ENCODE measurements at regions not wholly inside any gene's neighbourhood (a gene's known extent, or its start where the extent isn't known, plus 50 kb on each side); places are given as distances from the start of the nearest gene placed in this dataset.

DNA sequence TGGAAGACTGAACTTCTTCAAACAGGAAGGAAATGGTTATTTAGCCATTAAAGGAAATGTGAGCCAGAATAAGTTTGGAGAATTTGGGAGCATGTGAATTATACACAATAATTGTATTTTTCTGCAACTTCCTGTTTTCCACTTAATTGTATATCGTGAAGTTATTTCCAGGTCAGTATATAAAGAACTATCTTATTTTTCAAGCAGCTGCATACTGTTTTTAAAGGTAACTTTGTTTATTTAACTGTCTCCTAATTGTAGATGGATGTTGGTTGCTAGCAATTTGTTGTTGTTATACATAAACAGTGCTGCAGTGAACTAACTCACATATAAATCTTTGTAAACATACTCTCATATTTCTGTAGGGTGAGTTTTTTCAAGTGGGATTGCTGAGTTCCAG, 180.3 kb downstream of the HLX start:
- Histone ChIP-seq H3K4me3 (no peak overlapping the region), H3K27ac (ENCODE audit: control insufficient read depth, insufficient read depth) (no peak overlapping the region), H3K79me2 (ENCODE audit: control insufficient read depth, insufficient read depth, low read length) (no peaks in the 10 kb centered on the region), H3K36me3 (ENCODE audit: control insufficient read depth in 2 of 2, insufficient read depth in 2 of 2, low read length in 1 of 2) (no peaks in the 10 kb centered on the region), H3K9me3 (replicated peaks; ENCODE audit: control insufficient read depth, insufficient read depth, low read length) (peaks cover 5% of the 10 kb centered on the region; the same call in 2 of the 3 replicates), H2AFZ (ENCODE audit: control insufficient read depth, low read depth, low read length) (no peak overlapping the region), H3K9ac (ENCODE audit: control insufficient read depth, insufficient read depth, low read length) (no peak overlapping the region), H3K27me3 (replicated peaks in 1 of 2; ENCODE audit: control insufficient read depth in 2 of 2, insufficient read depth in 2 of 2, low read length in 1 of 2) (no peaks in the 10 kb centered on the region), H4K20me1 (ENCODE audit: control insufficient read depth, insufficient read depth) (no peaks in the 10 kb centered on the region), H3K4me2 (ENCODE audit: control insufficient read depth, insufficient read depth) (no peak overlapping the region), H3K4me1 (ENCODE audit: control insufficient read depth, insufficient read depth, low read length) (no peaks in the 10 kb centered on the region)
- no peak for ATAC-seq
- FAIRE-seq = no peak
- DNase-seq (ENCODE audit: low read depth, low spot score) = no peak
- POLR2A ChIA-PET = no interaction called here
- 68% methylated on average over 1 of the region's 1 CpG for WGBS (ENCODE audit: insufficient coverage, insufficient replicate concordance, low lambda C conversion rate, missing lambda C conversion rate)
- TF ChIP-seq STAT1 (conservative IDR thresholded peaks at IDR 0.05) = no peak
- RAD21 ChIA-PET (ENCODE audit: unreplicated experiment) = no interaction called here
- no TSS peak for BruUV-seq (replicated peaks)
- SMC1A ChIA-PET (ENCODE audit: uncharacterized antibody, unreplicated experiment) = no interaction called here
- intact Hi-C loops (cut with micrococcal nuclease; ENCODE audit: unreplicated experiment) = no loop called here
- CTCF ChIA-PET = no interaction called here
- in situ Hi-C loops (cut with MboI) = no loop called here

DNA sequence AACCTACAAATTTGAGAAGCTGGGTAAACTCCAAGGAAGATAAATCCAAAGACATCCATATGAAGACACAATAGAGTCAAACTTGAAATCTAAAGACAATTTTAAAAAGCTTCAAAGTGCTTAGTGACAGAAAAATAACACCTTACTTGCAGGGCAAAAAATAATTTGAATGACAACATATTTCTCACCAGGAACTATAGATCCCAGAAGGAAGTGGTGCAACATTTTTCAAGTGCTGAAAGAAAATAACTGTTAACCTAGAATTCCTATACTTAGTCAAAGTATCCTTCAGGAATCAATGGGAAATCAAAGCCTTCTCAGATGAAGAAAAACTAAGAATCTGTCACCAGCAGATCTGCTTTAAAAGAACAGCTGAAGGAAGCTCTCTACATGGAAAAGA, 184.4 kb downstream of the HLX start:
- no peak for ATAC-seq
- Histone ChIP-seq H3K4me2 (ENCODE audit: control insufficient read depth, insufficient read depth) (no peak overlapping the region), H3K27me3 (replicated peaks in 1 of 2; ENCODE audit: control insufficient read depth in 2 of 2, insufficient read depth in 2 of 2, low read length in 1 of 2) (no peaks in the 10 kb centered on the region), H4K20me1 (ENCODE audit: control insufficient read depth, insufficient read depth) (no peaks in the 10 kb centered on the region), H3K79me2 (ENCODE audit: control insufficient read depth, insufficient read depth, low read length) (no peaks in the 10 kb centered on the region), H3K27ac (ENCODE audit: control insufficient read depth, insufficient read depth) (no peak overlapping the region), H3K9ac (ENCODE audit: control insufficient read depth, insufficient read depth, low read length) (no peak overlapping the region), H2AFZ (ENCODE audit: control insufficient read depth, low read depth, low read length) (no peak overlapping the region), H3K4me3 (no peak overlapping the region), H3K9me3 (replicated peaks; ENCODE audit: control insufficient read depth, insufficient read depth, low read length) (peaks cover 5% of the 10 kb centered on the region; the same call in 2 of the 3 replicates), H3K4me1 (ENCODE audit: control insufficient read depth, insufficient read depth, low read length) (peaks cover 5% of the 10 kb centered on the region; the same call in 1 of the 2 replicates), H3K36me3 (ENCODE audit: control insufficient read depth in 2 of 2, insufficient read depth in 2 of 2, low read length in 1 of 2) (no peaks in the 10 kb centered on the region; a peak in 1 of 4 replicates)
- CTCF ChIA-PET = interaction anchor here (1.2 to 1.5 kb wide), 2 partner anchors 9 to 14 kb away, joined by 3 to 5 read pairs; no protein-coding TSS in a partner anchor
- POLR2A ChIA-PET = no interaction called here
- FAIRE-seq = no peak
- no peak for TF ChIP-seq STAT1 (conservative IDR thresholded peaks at IDR 0.05)
- TF ChIP-seq CBX5 (IDR thresholded peaks at IDR 0.05; ENCODE audit: low read depth) = peak; percentile 66; the same call in 1 of the 2 replicates
- TF ChIP-seq POU2F2 (IDR thresholded peaks at IDR 0.05; ENCODE audit: borderline replicate concordance, low read depth, low read length) = no peak
- RAD21 ChIA-PET (ENCODE audit: unreplicated experiment) = no interaction called here
- intact Hi-C loops (cut with micrococcal nuclease; ENCODE audit: unreplicated experiment) (no loop called here), in situ Hi-C loops (cut with MboI) (no loop called here)
- no TSS peak for BruUV-seq (replicated peaks)
- DNase-seq (ENCODE audit: low read depth, low spot score) = no peak
- SMC1A ChIA-PET (ENCODE audit: uncharacterized antibody, unreplicated experiment) = interaction anchor here (0.8 to 2.4 kb wide), 4 partner anchors 98 to 139 kb away, joined by 3 to 7 read pairs (median 5); no protein-coding TSS in a partner anchor
